ENCODE measurements at regions not wholly inside any gene's neighbourhood (a gene's known extent, or its start where the extent isn't known, plus 50 kb on each side); places are given as distances from the start of the nearest gene placed in this dataset.

DNA sequence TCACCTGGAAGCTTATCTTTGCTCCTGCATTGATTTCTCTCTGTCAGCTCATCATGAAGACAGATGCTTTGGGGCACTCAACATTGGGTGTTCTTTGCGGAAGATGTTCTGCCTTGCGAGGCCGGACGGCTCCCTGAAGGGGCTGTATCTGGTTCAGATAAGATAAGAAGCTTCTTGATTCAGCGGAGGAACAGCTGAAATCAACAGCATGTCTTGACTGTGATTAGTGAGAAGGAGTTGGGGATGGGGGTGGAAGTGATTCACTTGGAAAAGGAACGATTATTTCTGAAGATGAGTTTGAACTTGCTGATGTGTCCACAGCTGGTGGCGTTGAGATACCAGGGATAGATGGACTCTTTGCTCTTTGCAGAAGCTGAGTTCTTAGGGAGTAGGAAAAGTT is 126.9 kb upstream of the WSCD1 start:
- peak overlapping the region; percentile 28; the same call in 1 of the 2 replicates for H2AFZ ChIP-seq
- no peak overlapping the region for H3K4me3 Mint-ChIP-seq

More for the DNA sequence above, 126.9 kb upstream of the WSCD1 start:
- peaks cover 5% of the 10 kb centered on the region; the same call in 1 of the 3 replicates for H3K4me1 Mint-ChIP-seq
- peaks cover 13% of the 10 kb centered on the region for H3K27me3 Mint-ChIP-seq (ENCODE audit: insufficient read depth, low read depth, poor library complexity)
- no peaks in the 10 kb centered on the region for H3K27me3 ChIP-seq (ENCODE audit: insufficient read depth)
- no peak overlapping the region for H3K27ac ChIP-seq (ENCODE audit: low read depth)
- H3K9me3 Mint-ChIP-seq, result peaks cover 13% of the 10 kb centered on the region
- H3K4me1 ChIP-seq (ENCODE audit: insufficient read depth), result no peaks in the 10 kb centered on the region
- no peak for ATAC-seq
- H3K4me2 ChIP-seq, result no peak overlapping the region
- no peaks in the 10 kb centered on the region for H3K79me2 ChIP-seq (replicated peaks; ENCODE audit: insufficient read depth)
- no peaks in the 10 kb centered on the region for H3F3A ChIP-seq (replicated peaks; ENCODE audit: low read depth)
- H3K36me3 Mint-ChIP-seq (ENCODE audit: low read depth), result peaks cover 10% of the 10 kb centered on the region
- TF ChIP-seq NANOG (IDR thresholded peaks at IDR 0.05; ENCODE audit: borderline replicate concordance), result no peak
- no peak for TF ChIP-seq STAT1 (IDR thresholded peaks at IDR 0.05; ENCODE audit: unreplicated experiment)
- TF ChIP-seq, protein P1, sequence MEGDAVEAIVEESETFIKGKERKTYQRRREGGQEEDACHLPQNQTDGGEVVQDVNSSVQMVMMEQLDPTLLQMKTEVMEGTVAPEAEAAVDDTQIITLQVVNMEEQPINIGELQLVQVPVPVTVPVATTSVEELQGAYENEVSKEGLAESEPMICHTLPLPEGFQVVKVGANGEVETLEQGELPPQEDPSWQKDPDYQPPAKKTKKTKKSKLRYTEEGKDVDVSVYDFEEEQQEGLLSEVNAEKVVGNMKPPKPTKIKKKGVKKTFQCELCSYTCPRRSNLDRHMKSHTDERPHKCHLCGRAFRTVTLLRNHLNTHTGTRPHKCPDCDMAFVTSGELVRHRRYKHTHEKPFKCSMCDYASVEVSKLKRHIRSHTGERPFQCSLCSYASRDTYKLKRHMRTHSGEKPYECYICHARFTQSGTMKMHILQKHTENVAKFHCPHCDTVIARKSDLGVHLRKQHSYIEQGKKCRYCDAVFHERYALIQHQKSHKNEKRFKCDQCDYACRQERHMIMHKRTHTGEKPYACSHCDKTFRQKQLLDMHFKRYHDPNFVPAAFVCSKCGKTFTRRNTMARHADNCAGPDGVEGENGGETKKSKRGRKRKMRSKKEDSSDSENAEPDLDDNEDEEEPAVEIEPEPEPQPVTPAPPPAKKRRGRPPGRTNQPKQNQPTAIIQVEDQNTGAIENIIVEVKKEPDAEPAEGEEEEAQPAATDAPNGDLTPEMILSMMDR (conservative IDR thresholded peaks at IDR 0.05; ENCODE audit: low read depth in 2 of 2), result no peak
- TF ChIP-seq EZH2phosphoT487 (IDR thresholded peaks at IDR 0.05; ENCODE audit: unreplicated experiment), result no peak
- no peak for TF ChIP-seq POLR2AphosphoS5 (IDR thresholded peaks at IDR 0.05; ENCODE audit: low read depth)
- TF ChIP-seq EZH2 (IDR thresholded peaks at IDR 0.05; ENCODE audit: low read depth, unreplicated experiment), result no peak
- no peak for TF ChIP-seq CREB1 (CRISPR knock-in tag; IDR thresholded peaks at IDR 0.05; ENCODE audit: low read depth)
- TF ChIP-seq ZNF114 (CRISPR knock-in tag; IDR thresholded peaks at IDR 0.05), result no peak
- TF ChIP-seq, protein P2, sequence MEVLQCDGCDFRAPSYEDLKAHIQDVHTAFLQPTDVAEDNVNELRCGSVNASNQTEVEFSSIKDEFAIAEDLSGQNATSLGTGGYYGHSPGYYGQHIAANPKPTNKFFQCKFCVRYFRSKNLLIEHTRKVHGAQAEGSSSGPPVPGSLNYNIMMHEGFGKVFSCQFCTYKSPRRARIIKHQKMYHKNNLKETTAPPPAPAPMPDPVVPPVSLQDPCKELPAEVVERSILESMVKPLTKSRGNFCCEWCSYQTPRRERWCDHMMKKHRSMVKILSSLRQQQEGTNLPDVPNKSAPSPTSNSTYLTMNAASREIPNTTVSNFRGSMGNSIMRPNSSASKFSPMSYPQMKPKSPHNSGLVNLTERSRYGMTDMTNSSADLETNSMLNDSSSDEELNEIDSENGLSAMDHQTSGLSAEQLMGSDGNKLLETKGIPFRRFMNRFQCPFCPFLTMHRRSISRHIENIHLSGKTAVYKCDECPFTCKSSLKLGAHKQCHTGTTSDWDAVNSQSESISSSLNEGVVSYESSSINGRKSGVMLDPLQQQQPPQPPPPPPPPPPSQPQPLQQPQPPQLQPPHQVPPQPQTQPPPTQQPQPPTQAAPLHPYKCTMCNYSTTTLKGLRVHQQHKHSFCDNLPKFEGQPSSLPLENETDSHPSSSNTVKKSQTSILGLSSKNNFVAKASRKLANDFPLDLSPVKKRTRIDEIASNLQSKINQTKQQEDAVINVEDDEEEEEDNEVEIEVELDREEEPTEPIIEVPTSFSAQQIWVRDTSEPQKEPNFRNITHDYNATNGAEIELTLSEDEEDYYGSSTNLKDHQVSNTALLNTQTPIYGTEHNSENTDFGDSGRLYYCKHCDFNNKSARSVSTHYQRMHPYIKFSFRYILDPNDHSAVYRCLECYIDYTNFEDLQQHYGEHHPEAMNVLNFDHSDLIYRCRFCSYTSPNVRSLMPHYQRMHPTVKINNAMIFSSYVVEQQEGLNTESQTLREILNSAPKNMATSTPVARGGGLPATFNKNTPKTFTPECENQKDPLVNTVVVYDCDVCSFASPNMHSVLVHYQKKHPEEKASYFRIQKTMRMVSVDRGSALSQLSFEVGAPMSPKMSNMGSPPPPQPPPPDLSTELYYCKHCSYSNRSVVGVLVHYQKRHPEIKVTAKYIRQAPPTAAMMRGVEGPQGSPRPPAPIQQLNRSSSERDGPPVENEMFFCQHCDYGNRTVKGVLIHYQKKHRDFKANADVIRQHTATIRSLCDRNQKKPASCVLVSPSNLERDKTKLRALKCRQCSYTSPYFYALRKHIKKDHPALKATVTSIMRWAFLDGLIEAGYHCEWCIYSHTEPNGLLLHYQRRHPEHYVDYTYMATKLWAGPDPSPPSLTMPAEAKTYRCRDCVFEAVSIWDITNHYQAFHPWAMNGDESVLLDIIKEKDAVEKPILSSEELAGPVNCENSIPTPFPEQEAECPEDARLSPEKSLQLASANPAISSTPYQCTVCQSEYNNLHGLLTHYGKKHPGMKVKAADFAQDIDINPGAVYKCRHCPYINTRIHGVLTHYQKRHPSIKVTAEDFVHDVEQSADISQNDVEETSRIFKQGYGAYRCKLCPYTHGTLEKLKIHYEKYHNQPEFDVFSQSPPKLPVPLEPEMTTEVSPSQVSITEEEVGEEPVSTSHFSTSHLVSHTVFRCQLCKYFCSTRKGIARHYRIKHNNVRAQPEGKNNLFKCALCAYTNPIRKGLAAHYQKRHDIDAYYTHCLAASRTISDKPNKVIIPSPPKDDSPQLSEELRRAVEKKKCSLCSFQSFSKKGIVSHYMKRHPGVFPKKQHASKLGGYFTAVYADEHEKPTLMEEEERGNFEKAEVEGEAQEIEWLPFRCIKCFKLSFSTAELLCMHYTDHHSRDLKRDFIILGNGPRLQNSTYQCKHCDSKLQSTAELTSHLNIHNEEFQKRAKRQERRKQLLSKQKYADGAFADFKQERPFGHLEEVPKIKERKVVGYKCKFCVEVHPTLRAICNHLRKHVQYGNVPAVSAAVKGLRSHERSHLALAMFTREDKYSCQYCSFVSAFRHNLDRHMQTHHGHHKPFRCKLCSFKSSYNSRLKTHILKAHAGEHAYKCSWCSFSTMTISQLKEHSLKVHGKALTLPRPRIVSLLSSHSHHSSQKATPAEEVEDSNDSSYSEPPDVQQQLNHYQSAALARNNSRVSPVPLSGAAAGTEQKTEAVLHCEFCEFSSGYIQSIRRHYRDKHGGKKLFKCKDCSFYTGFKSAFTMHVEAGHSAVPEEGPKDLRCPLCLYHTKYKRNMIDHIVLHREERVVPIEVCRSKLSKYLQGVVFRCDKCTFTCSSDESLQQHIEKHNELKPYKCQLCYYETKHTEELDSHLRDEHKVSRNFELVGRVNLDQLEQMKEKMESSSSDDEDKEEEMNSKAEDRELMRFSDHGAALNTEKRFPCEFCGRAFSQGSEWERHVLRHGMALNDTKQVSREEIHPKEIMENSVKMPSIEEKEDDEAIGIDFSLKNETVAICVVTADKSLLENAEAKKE (CRISPR knock-in tag; IDR thresholded peaks at IDR 0.05), result no peak
- TF ChIP-seq JUNB (IDR thresholded peaks at IDR 0.05; ENCODE audit: unreplicated experiment), result no peak
- no peak for TF ChIP-seq ZNF331 (CRISPR knock-in tag; IDR thresholded peaks at IDR 0.05; ENCODE audit: low read depth)
- TF ChIP-seq, protein P3, sequence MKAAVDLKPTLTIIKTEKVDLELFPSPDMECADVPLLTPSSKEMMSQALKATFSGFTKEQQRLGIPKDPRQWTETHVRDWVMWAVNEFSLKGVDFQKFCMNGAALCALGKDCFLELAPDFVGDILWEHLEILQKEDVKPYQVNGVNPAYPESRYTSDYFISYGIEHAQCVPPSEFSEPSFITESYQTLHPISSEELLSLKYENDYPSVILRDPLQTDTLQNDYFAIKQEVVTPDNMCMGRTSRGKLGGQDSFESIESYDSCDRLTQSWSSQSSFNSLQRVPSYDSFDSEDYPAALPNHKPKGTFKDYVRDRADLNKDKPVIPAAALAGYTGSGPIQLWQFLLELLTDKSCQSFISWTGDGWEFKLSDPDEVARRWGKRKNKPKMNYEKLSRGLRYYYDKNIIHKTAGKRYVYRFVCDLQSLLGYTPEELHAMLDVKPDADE (IDR thresholded peaks at IDR 0.05), result no peak
- TF ChIP-seq, protein P4, sequence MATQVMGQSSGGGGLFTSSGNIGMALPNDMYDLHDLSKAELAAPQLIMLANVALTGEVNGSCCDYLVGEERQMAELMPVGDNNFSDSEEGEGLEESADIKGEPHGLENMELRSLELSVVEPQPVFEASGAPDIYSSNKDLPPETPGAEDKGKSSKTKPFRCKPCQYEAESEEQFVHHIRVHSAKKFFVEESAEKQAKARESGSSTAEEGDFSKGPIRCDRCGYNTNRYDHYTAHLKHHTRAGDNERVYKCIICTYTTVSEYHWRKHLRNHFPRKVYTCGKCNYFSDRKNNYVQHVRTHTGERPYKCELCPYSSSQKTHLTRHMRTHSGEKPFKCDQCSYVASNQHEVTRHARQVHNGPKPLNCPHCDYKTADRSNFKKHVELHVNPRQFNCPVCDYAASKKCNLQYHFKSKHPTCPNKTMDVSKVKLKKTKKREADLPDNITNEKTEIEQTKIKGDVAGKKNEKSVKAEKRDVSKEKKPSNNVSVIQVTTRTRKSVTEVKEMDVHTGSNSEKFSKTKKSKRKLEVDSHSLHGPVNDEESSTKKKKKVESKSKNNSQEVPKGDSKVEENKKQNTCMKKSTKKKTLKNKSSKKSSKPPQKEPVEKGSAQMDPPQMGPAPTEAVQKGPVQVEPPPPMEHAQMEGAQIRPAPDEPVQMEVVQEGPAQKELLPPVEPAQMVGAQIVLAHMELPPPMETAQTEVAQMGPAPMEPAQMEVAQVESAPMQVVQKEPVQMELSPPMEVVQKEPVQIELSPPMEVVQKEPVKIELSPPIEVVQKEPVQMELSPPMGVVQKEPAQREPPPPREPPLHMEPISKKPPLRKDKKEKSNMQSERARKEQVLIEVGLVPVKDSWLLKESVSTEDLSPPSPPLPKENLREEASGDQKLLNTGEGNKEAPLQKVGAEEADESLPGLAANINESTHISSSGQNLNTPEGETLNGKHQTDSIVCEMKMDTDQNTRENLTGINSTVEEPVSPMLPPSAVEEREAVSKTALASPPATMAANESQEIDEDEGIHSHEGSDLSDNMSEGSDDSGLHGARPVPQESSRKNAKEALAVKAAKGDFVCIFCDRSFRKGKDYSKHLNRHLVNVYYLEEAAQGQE (IDR thresholded peaks at IDR 0.05; ENCODE audit: unreplicated experiment), result no peak
- no peaks in the 10 kb centered on the region for H3K36me3 ChIP-seq (ENCODE audit: insufficient read depth)
- 0 out of 2 replicates have a peak, but pooled peaks cover 4% of the 10 kb centered on the region for H3K9me2 ChIP-seq (ENCODE audit: insufficient read depth)
- no peak overlapping the region for H3K4me3 ChIP-seq
- no peaks in the 10 kb centered on the region for H4K20me1 ChIP-seq (replicated peaks; ENCODE audit: insufficient read depth)
- DNase-seq (ENCODE audit: low spot score), result no peak
- no peak overlapping the region for H3K27ac Mint-ChIP-seq
